ENCODE measurements at regions not wholly inside any gene's neighbourhood (a gene's known extent, or its start where the extent isn't known, plus 50 kb on each side); places are given as distances from the start of the nearest gene placed in this dataset.

- TF ChIP-seq, protein P1, sequence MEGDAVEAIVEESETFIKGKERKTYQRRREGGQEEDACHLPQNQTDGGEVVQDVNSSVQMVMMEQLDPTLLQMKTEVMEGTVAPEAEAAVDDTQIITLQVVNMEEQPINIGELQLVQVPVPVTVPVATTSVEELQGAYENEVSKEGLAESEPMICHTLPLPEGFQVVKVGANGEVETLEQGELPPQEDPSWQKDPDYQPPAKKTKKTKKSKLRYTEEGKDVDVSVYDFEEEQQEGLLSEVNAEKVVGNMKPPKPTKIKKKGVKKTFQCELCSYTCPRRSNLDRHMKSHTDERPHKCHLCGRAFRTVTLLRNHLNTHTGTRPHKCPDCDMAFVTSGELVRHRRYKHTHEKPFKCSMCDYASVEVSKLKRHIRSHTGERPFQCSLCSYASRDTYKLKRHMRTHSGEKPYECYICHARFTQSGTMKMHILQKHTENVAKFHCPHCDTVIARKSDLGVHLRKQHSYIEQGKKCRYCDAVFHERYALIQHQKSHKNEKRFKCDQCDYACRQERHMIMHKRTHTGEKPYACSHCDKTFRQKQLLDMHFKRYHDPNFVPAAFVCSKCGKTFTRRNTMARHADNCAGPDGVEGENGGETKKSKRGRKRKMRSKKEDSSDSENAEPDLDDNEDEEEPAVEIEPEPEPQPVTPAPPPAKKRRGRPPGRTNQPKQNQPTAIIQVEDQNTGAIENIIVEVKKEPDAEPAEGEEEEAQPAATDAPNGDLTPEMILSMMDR (IDR thresholded peaks at IDR 0.05), result no peak
- TF ChIP-seq POLR2A (IDR thresholded peaks at IDR 0.05), result no peak
Measured at GRCh38 chr9:108069991-108070390, 580.4 kb upstream of the KLF4 start.

All from right lobe of liver (tissue), 4 donors.